Left kidney (tissue), 1 donor: ENCODE measurements at regions not wholly inside any gene's neighbourhood (a gene's known extent, or its start where the extent isn't known, plus 50 kb on each side); places are given as distances from the start of the nearest gene placed in this dataset.
A peak's percentile ranks its signal among the peaks of the same experiment; 100 is the strongest.
"Not testable (repeated sequence)": the region's sequence is repeated elsewhere in the genome, so short reads cannot be mapped to it uniquely, and the experiment has no call there.

Experiments used
- DNase-seq: peaks from one replicate; pipeline ENCODE4 v3.0.0-alpha.2; 2013

GRCh38 chr1:82177192-82177591, 376.5 kb downstream of the ADGRL2 start:
- DNase-seq: no peak

- DNase-seq: no peak
Observed at GRCh38 chr1:82171955-82172354, 371.2 kb downstream of the ADGRL2 start.

- no peak for DNase-seq
Observed at GRCh38 chr1:82168482-82168881, 367.7 kb downstream of the ADGRL2 start.

GRCh38 chr1:82165304-82165703, 364.6 kb downstream of the ADGRL2 start:
- no peak for DNase-seq

DNA sequence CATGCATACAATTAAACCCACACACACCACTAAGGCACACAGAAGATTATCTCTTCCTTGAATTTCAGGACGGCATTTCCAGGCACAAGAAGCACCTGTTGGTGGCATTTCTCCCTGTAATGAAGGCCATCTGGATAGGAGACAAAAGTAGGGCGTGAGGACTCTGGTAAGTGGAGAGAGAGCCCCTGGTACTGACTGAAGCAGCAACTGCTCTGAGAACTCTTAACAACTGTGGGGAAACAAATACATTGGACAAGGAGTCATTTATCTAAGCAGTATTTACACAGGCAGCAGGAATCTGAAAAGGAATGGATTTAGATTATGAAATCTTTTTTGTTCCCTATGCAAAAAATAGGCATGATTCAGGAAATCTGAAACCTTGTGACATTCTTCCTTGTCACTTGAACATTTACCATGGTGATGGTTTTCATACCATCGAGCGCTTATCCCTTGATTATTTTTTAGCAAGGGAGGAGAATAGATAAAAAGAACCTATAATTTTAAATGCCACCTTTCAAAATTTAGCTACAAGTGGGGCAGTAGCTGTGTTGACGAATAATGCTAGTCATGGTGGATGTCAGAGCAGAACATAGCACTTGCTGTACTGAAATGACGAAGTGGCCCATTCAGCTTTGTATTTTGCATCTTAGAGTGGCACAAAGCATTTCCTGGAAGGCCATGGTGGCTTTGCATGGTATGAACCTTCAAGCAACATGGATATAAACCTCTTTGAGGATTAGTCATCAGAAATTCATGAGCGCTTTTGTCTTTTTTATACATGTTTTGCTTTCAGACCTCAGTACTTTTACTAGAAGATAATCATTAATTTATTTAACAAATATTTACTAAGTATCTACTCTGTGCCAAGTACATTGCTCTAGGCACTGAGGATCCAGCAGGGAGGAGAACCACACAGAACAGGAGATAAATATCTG, 362.0 kb downstream of the ADGRL2 start:
- no peak for DNase-seq

GRCh38 chr1:82161700-82162141, 361.0 kb downstream of the ADGRL2 start:
- peak; percentile 42 for DNase-seq

- no peak for DNase-seq
Observed at GRCh38 chr1:82160903-82161302, 360.2 kb downstream of the ADGRL2 start.

DNA sequence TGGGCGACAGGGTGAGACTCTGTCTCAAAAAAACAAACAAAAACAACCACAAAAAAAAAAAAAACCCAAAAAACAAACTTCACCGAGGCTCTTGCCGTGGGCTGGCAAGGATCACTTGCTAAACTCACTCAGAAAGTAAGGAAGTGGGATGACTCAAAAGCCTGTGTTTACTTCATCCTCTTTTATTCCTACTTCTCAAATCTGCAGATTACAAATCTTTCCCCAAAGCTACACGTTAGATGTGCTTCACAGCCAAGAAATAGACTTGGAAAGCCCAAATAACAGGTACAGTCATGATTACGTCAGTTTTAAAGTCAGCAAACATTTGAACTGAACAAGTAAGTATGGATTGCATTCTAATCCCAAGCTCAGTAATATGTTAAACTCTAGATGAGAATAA, 359.3 kb downstream of the ADGRL2 start:
- DNase-seq: no peak

DNA sequence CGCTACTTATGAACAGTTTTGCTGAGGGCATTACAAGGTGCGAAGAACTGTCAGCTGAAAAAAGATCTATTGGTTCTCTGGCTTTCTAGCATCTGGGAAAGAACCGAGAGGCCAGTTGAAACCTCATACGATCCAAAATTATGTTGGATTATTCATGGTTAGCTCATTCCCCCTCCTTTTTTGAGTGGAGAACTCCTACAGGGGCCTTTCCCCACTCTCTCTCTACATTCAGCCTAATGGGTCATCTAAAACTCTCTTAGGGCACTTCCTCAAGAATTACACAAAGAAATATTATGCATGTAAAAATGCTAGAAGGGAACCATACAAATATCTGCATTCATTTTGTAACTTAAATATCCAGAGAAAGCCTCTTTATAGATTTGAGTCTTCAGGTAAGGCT, 358.2 kb downstream of the ADGRL2 start:
- DNase-seq: no peak

GRCh38 chr1:82154219-82154970, 353.7 kb downstream of the ADGRL2 start:
- DNase-seq: no peak

DNA sequence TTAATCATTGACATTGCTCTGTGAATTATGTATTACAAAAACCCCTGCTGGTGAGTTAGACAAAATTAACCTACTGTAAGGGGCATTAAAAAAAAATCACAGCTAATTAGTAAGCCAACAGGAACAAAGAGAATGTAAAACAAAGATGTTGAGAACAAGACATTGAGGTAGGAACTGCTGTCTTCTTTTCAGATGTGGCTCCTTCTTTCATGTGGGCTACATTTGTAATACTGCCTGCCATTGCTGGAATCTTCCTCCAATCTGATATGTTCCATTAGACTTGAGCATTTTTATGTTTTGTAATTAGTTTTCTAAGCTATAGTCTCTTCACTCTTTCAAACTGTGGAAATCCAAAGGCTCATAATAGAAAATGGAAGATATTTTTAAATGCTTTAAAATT, 353.0 kb downstream of the ADGRL2 start:
- DNase-seq: no peak

DNA sequence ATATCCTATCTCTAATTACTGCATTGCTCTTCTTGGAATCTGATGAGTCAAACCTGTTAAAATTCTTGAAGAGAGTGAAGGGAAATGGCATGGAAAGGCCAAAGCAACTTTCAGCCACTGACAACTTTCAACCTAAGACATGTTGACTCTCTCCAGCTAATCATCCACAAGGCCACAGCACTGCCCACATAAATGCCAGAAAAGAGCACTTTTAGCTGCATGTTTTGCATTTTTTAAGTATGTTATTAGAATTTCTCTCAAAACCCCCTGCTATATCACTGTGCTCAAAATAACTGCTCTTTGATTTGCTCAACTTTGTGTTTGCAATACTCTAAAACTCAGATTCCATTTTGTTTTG, 352.5 kb downstream of the ADGRL2 start:
- no peak for DNase-seq

DNA sequence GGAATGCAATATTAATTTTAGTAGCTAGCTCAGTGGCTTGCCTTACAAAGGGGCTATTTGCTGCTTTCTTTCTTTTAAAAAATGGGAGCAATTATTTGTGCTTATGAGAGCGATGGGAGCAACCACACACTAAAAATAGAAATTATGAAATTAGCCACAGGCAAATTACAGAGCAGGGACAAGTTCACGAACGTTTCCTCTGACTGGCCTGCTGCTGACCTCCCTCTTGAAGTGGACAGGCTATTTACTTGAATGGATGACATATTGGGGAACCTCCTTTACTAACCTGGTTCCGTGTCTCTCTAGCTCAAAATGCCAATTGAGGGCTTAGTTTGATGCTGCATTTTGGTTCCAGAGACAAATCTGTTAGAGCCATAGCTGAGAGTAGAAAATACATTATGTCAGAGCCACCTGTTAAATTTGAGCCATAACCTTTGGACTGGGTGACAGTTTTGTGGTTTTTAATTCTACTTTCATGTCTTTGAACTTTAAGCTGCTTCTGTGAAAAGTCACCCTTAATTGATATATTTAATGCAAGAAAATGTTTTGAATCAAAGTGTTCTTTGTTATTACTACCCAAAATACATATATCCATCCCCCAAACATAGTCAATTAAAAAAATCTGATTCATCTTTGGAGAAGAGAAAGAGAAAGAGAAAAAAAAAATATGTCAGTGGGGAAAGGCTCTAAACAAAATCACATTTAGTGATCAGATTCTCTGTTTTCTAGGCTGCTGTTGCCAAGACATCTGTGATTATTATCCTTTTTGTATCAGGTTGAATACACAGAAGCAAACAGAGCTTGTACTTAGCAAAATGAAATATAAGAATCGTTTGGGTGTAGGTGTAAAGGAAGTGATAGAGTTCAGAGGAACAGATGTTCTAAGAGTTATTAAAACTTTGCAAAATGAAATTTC, 351.9 kb downstream of the ADGRL2 start:
- DNase-seq: no peak

GRCh38 chr1:82145656-82146055, 344.9 kb downstream of the ADGRL2 start:
- DNase-seq: no peak

DNA sequence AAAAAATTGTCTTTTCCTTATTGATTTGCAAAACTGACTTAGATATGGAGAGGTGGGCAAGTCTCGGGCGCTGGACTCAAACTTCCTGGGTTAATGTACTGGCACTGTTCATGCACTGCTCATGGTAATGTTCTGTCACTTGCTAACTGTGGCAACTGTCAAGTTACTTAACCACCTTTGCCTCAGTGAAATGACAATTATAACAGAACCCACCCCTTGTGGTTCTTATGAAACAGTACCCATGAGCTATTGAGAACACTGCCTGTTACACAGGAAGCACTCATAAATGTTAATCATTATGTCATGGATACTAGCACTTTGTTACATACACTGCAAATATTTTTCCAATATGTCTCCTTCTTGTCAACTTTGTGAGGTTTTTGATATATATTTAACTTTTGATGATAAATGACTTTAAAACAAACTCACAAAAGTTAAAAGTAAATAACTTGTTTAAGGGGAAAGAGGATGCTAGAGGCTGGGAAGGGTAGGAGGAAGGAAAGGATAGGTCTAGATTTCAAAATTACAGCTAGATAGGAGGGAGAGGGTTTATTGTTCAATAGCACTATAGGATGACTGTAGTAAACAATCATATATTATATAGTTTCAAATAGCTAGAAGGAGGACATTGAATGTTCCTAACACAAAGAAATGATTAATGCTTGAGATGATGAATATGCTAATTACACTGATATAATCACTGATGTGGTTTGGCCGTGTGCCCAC, 342.5 kb downstream of the ADGRL2 start:
- no peak for DNase-seq

DNA sequence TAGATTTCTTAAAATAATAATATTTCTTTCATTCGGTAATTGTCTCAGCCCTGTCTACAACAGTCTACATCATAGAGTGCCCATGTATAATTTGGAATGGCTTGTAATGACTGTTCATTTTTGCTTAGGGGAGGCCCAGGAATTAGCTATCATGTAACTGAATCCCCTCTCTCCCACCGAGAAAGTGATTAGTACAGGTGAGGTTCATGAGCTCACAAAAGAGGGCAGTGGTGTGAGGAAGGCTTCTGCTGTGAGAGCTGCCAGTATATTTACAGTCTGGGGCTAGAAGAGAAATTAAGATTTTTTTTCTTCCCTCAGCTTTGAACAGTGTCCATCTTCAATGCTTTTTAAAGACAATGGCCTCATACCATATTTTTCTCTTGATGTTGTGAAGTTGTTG, 340.7 kb downstream of the ADGRL2 start:
- DNase-seq: no peak

DNA sequence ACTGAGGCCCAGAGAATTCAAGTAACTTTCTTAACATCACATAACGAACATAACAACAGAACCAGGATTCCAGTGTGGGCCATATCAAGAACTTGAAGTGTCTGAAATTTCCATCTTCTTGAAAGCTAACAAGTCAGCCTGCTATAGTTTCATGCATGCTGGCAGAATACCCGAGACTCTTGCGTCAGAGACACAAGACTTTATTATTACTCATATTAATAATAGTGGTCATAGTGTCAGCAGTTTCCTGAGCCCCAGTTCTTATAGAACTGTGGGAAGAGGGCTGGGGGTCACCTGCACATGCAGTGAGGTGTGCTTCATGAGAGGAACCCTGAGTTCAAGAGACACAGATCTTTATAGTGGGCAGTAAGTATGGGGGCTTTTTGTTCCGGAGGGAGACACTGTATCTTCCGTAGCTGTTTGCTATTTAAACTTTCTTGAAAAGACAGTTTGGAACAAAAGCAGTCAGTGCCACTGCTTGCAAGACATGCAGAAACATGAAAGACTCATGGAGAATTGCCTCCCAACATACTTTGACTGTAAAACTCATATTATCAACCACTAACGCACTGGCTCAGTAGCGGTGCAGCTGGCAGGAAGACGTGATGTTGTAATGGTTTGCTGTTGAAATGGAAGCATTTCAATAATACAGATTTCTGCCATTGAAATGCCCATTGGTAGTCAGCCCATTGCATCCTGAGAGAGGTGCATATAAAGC, 339.2 kb downstream of the ADGRL2 start:
- no peak for DNase-seq

GRCh38 chr1:82136351-82136750, 335.6 kb downstream of the ADGRL2 start:
- DNase-seq: not testable (repeated sequence)

- no peak for DNase-seq
Observed at GRCh38 chr1:82125866-82126265, 325.1 kb downstream of the ADGRL2 start.

DNA sequence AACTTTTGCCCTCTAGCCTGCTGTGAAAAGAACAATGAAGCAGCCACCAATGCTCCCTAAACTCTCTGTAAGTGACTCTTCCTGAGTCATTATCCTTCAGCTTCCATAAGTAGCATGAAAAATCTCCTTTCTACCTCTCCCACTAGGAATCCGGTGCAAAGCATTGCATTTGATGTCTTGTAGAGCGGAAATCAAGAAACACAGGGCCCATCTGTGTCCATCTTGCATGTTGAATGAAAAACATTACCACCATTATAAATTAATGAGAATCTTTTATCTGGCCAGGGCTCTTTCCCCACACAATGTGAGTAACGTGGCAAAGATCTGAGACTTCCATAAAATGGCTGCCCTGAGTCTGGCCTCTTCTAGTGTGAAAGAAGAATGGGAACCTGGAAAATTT, 324.4 kb downstream of the ADGRL2 start:
- no peak for DNase-seq

DNA sequence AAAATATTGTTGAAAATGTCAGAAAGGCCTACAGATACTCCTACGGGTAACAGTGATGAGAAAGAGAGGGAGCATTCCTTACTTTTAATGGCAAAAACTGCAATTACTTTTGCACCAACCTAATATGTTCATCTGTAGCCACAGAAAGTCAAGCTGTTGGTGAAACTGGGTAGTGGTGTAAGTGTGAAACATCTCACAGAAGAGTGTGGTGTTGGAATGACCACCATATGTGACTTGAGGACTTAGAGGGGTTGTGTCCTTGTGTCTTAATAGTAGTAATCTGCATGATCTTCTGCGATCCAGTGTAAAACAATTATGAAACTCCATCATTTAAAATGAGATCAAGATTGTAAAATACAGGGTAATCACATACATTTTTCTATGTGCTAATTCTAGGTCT, 320.7 kb downstream of the ADGRL2 start:
- no peak for DNase-seq
